Endodermal cell (in vitro differentiated cells): ENCODE measurements at regions not wholly inside any gene's neighbourhood (a gene's known extent, or its start where the extent isn't known, plus 50 kb on each side); places are given as distances from the start of the nearest gene placed in this dataset.

Experiments used
- DNase-seq: peaks from one replicate; pipeline ENCODE4 v3.0.0-alpha.2; 2017
- H3K27ac ChIP-seq: 2 replicates; pipeline ENCODE4 v1.5.1; 2013; ENCODE audit warnings: mild to moderate bottlenecking, low read depth, low read length, moderate library complexity
- H3K27me3 ChIP-seq: 2 replicates; pipeline ENCODE4 v1.6.1; 2013; ENCODE audit warnings: mild to moderate bottlenecking, low read length, moderate library complexity; ENCODE audit not compliant: insufficient read depth, control insufficient read depth, poor library complexity, severe bottlenecking
- H3K36me3 ChIP-seq: 2 replicates; pipeline ENCODE4 v1.7.0; 2013; ENCODE audit warnings: mild to moderate bottlenecking, low read length, moderate library complexity; ENCODE audit not compliant: control insufficient read depth, insufficient read depth
- H3K4me1 ChIP-seq: one replicate; pipeline ENCODE4 v1.7.0; 2013; ENCODE audit warnings: low read length; ENCODE audit not compliant: control insufficient read depth, insufficient read depth
- H3K4me3 ChIP-seq: 2 replicates; pipeline ENCODE4 v1.5.1; 2013; ENCODE audit warnings: mild to moderate bottlenecking, low read length, moderate library complexity
- H3K9ac ChIP-seq: 2 replicates; pipeline ENCODE4 v1.6.1; 2013; ENCODE audit warnings: mild to moderate bottlenecking, low read length, moderate library complexity; ENCODE audit not compliant: poor library complexity, severe bottlenecking; ENCODE audit errors: extremely low read depth
- H3K9me3 ChIP-seq: 2 replicates; pipeline ENCODE4 v1.6.1; 2013; ENCODE audit warnings: mild to moderate bottlenecking, low read length, moderate library complexity; ENCODE audit not compliant: control insufficient read depth
- H3K27ac Mint-ChIP-seq: 2 replicates; pipeline ENCODE4 v1.8.0; 2020; ENCODE audit warnings: mixed read lengths
- H3K27me3 Mint-ChIP-seq: 2 replicates; pipeline ENCODE4 v1.8.0; 2021; ENCODE audit warnings: mild to moderate bottlenecking, mixed read lengths; ENCODE audit not compliant: insufficient read depth
- H3K36me3 Mint-ChIP-seq: 2 replicates; pipeline ENCODE4 v1.8.0; 2020; ENCODE audit warnings: low read depth, mixed read lengths
- H3K4me1 Mint-ChIP-seq: 2 replicates; pipeline ENCODE4 v1.8.0; 2020; ENCODE audit warnings: mixed read lengths
- H3K4me3 Mint-ChIP-seq: 2 replicates; pipeline ENCODE4 v1.8.0; 2020; ENCODE audit warnings: mild to moderate bottlenecking, moderate library complexity, mixed read lengths
- H3K9me3 Mint-ChIP-seq: 2 replicates; pipeline ENCODE4 v1.8.0; 2020; ENCODE audit warnings: mild to moderate bottlenecking, mixed read lengths
- whole genome bisulfite sequencing, 2 experiments: methylation state at CpG; one replicate each; pipeline versions ENCODE4 v1.1.5 to v1.1.7; 2013; ENCODE audit warnings: missing lambda C conversion rate in 2 of 2, mixed read lengths in 1 of 2; ENCODE audit not compliant: insufficient coverage in 1 of 2, insufficient read length in 1 of 2; 5-methylcytosine and 5-hydroxymethylcytosine counted together
- TF ChIP-seq, protein P1 (sequence below): fragments of 200-600 bp; sonication (generic); conservative IDR thresholded peaks from 2 replicates; pipeline ENCODE4 v1.5.0; 2021; ENCODE audit warnings: antibody characterized with exemption, mild to moderate bottlenecking

DNA sequence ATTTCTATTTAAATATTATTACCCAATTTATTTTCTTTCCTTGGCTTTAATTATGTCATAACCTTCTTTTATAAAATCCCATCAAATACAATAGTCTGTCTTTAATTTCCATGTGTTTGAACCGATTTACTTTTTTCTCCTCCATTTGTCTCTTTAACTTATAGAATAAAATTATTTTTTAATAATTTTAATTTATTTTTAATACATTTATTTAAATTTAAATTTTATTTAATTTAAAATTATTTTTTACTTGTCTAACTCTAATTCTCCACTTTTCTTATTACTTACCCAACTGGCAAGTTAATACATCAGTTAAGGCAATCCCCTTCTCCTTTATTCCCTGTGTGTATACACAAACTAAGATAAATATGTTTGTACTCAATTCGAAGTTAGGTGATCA lies 817.6 kb upstream of the NR2F2 start:
- Histone ChIP-seq H3K9me3 (no peaks in the 10 kb centered on the region), H3K36me3 (no peaks in the 10 kb centered on the region), H3K27ac (no peak overlapping the region), H3K4me3 (no peak overlapping the region), H3K4me1 (no peaks in the 10 kb centered on the region), H3K9ac (no peak overlapping the region), H3K27me3 (no peaks in the 10 kb centered on the region)
- no peaks in the 10 kb centered on the region for H3K27me3 Mint-ChIP-seq
- no peaks in the 10 kb centered on the region for H3K4me1 Mint-ChIP-seq
- H3K9me3 Mint-ChIP-seq = no peaks in the 10 kb centered on the region
- no peak for DNase-seq
- no peaks in the 10 kb centered on the region for H3K36me3 Mint-ChIP-seq
- no peak overlapping the region for H3K4me3 Mint-ChIP-seq
- TF ChIP-seq, protein P1, sequence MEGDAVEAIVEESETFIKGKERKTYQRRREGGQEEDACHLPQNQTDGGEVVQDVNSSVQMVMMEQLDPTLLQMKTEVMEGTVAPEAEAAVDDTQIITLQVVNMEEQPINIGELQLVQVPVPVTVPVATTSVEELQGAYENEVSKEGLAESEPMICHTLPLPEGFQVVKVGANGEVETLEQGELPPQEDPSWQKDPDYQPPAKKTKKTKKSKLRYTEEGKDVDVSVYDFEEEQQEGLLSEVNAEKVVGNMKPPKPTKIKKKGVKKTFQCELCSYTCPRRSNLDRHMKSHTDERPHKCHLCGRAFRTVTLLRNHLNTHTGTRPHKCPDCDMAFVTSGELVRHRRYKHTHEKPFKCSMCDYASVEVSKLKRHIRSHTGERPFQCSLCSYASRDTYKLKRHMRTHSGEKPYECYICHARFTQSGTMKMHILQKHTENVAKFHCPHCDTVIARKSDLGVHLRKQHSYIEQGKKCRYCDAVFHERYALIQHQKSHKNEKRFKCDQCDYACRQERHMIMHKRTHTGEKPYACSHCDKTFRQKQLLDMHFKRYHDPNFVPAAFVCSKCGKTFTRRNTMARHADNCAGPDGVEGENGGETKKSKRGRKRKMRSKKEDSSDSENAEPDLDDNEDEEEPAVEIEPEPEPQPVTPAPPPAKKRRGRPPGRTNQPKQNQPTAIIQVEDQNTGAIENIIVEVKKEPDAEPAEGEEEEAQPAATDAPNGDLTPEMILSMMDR = no peak
- no peak overlapping the region for H3K27ac Mint-ChIP-seq
- 81% methylated on average over 2 of the region's 2 CpGs; no CpG with 5 or more reads in 1 of the 2 experiments for WGBS, 2 experiments

GRCh38 chr15:95519887-95520286 lies 810.6 kb upstream of the NR2F2 start:
- no peak overlapping the region for H3K9ac ChIP-seq
- Mint-ChIP-seq H3K4me3 (no peak overlapping the region), H3K9me3 (no peaks in the 10 kb centered on the region), H3K4me1 (no peaks in the 10 kb centered on the region), H3K27ac (no peak overlapping the region), H3K27me3 (no peaks in the 10 kb centered on the region), H3K36me3 (no peaks in the 10 kb centered on the region)
- no peaks in the 10 kb centered on the region for H3K36me3 ChIP-seq
- H3K9me3 ChIP-seq = no peaks in the 10 kb centered on the region
- DNase-seq = no peak
- H3K4me3 ChIP-seq = no peak overlapping the region
- no peak overlapping the region for H3K27ac ChIP-seq
- WGBS, 2 experiments = 88 to 92% methylated on average over 2 to 10 of the region's 11 CpGs
- no peaks in the 10 kb centered on the region for H3K4me1 ChIP-seq
- TF ChIP-seq, protein P1 = no peak
- H3K27me3 ChIP-seq = no peaks in the 10 kb centered on the region

DNA sequence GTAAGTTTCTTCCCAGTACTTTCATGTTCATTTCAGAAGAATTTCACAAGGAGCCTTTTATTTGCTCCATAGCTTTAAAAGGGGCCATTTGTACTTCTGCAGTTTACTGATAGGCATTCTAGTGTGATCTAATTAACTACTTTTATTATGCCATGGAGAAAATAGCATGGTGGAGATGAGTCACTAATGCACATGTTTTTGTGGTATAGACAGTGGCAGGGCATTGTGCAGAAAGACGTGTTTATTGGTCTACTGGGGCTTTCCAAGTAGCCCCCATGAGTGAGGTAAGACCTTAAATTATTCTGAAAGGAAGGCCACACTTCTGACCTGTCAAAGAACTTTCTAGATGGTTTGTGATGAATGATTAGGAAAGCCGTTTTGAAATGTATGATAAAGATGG lies 810.0 kb upstream of the NR2F2 start:
- TF ChIP-seq, protein P1 = no peak
- no peak overlapping the region for H3K4me3 ChIP-seq
- WGBS, 2 experiments = 84 to 92% methylated on average over 2 of the region's 2 CpGs
- H3K4me1 ChIP-seq = no peaks in the 10 kb centered on the region
- Mint-ChIP-seq H3K4me3 (no peak overlapping the region), H3K27ac (no peak overlapping the region), H3K9me3 (no peaks in the 10 kb centered on the region), H3K36me3 (no peaks in the 10 kb centered on the region), H3K27me3 (no peaks in the 10 kb centered on the region), H3K4me1 (no peaks in the 10 kb centered on the region)
- no peaks in the 10 kb centered on the region for H3K9me3 ChIP-seq
- H3K9ac ChIP-seq = no peak overlapping the region
- no peak for DNase-seq
- no peaks in the 10 kb centered on the region for H3K36me3 ChIP-seq
- H3K27me3 ChIP-seq = no peaks in the 10 kb centered on the region
- no peak overlapping the region for H3K27ac ChIP-seq
